ENCODE measurements at regions not wholly inside any gene's neighbourhood (a gene's known extent, or its start where the extent isn't known, plus 50 kb on each side); places are given as distances from the start of the nearest gene placed in this dataset.

- TF ChIP-seq JUND (IDR thresholded peaks at IDR 0.05): no peak
- TF ChIP-seq, protein P1, sequence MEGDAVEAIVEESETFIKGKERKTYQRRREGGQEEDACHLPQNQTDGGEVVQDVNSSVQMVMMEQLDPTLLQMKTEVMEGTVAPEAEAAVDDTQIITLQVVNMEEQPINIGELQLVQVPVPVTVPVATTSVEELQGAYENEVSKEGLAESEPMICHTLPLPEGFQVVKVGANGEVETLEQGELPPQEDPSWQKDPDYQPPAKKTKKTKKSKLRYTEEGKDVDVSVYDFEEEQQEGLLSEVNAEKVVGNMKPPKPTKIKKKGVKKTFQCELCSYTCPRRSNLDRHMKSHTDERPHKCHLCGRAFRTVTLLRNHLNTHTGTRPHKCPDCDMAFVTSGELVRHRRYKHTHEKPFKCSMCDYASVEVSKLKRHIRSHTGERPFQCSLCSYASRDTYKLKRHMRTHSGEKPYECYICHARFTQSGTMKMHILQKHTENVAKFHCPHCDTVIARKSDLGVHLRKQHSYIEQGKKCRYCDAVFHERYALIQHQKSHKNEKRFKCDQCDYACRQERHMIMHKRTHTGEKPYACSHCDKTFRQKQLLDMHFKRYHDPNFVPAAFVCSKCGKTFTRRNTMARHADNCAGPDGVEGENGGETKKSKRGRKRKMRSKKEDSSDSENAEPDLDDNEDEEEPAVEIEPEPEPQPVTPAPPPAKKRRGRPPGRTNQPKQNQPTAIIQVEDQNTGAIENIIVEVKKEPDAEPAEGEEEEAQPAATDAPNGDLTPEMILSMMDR (IDR thresholded peaks at IDR 0.05; ENCODE audit: low read depth, low read length, missing input control): no peak
- TF ChIP-seq RXRA (IDR thresholded peaks at IDR 0.05): no peak
- no peak for TF ChIP-seq RAD21 (IDR thresholded peaks at IDR 0.05)
- no peak for TF ChIP-seq FOXA1 (IDR thresholded peaks at IDR 0.05)
- TF ChIP-seq EGR1 (IDR thresholded peaks at IDR 0.05; ENCODE audit: low read depth in 2 of 2): no peak
Measured at GRCh38 chr14:71221119-71221518, 313.9 kb downstream of the PCNX1 start (continued).

DNA sequence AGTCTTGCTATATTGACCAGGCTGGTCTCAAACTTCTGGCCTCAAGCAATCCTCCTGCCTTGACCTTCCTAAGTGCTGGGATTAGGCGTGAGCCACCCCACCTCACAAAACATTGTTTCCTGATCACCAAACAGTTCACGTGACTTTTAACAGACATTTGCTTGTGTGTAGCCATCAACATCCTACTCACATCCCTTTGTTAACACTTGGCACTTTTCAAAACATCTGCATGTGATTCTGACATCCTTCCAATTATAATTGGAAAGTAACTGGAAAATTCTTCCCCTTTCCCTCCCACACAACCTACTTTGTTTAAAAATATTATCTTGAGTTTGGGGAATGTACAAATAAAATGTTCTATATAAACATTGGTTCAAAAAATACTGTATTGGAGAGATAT is 317.9 kb downstream of the PCNX1 start:
- Histone ChIP-seq H3K9ac (ENCODE audit: low read depth in 1 of 2, low read length in 2 of 2) (no peak overlapping the region), H3K27me3 (ENCODE audit: control insufficient read depth in 4 of 4, insufficient read depth in 4 of 4, low read length in 3 of 4) (no peaks in the 10 kb centered on the region), H3K36me3 (ENCODE audit: control insufficient read depth in 4 of 4, insufficient read depth in 3 of 4, low read depth in 1 of 4, low read length in 3 of 4) (no peaks in the 10 kb centered on the region), H3K4me1 (ENCODE audit: control insufficient read depth in 4 of 4, insufficient read depth in 4 of 4, low read length in 3 of 4) (no peaks in the 10 kb centered on the region), H3K9me3 (ENCODE audit: control insufficient read depth in 4 of 4, low read length in 3 of 4) (no peaks in the 10 kb centered on the region), H3K4me3 (ENCODE audit: low read depth in 1 of 3, low read length in 3 of 3) (no peak overlapping the region), H3K27ac (ENCODE audit: low read depth in 1 of 2, low read length in 2 of 2) (no peak overlapping the region)
- no peak for DNase-seq (ENCODE audit: low spot score)
- TF ChIP-seq FOXA1 (IDR thresholded peaks at IDR 0.05) (no peak), YY1 (IDR thresholded peaks at IDR 0.05) (no peak), FOXA2 (IDR thresholded peaks at IDR 0.05) (no peak), TAF1 (conservative IDR thresholded peaks at IDR 0.05) (no peak), NR2F2 (IDR thresholded peaks at IDR 0.05) (no peak), RXRA (IDR thresholded peaks at IDR 0.05) (no peak)
- TF ChIP-seq, protein P2, sequence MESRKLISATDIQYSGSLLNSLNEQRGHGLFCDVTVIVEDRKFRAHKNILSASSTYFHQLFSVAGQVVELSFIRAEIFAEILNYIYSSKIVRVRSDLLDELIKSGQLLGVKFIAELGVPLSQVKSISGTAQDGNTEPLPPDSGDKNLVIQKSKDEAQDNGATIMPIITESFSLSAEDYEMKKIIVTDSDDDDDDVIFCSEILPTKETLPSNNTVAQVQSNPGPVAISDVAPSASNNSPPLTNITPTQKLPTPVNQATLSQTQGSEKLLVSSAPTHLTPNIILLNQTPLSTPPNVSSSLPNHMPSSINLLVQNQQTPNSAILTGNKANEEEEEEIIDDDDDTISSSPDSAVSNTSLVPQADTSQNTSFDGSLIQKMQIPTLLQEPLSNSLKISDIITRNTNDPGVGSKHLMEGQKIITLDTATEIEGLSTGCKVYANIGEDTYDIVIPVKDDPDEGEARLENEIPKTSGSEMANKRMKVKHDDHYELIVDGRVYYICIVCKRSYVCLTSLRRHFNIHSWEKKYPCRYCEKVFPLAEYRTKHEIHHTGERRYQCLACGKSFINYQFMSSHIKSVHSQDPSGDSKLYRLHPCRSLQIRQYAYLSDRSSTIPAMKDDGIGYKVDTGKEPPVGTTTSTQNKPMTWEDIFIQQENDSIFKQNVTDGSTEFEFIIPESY (IDR thresholded peaks at IDR 0.05): no peak
- WGBS: 77% methylated on average over 2 of the region's 2 CpGs

DNA sequence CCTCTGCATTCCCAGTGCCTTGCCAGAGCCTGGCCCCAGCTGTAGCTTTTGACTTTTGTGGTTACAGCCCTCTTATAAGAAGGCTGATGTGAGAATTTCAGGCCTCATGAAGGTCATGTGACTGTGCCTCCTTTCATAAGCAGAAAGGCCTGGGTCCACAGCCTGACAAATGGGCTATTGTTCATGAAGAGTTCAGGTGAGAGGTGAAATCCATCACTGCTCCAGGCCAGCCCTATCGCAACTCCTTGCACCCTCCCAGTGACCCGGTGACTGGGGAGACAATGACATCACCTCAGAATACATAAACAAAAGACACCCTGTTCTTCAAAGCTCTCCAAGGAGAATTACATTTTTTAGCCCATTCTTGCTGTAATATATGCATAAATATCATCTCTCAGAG is 321.5 kb downstream of the PCNX1 start:
- H3K27me3 ChIP-seq (ENCODE audit: control insufficient read depth in 4 of 4, insufficient read depth in 4 of 4, low read length in 3 of 4): no peaks in the 10 kb centered on the region
- 81% methylated on average over 2 of the region's 2 CpGs for WGBS
- no peak overlapping the region for H3K9ac ChIP-seq (ENCODE audit: low read depth in 1 of 2, low read length in 2 of 2)
- H3K4me3 ChIP-seq (ENCODE audit: low read depth in 1 of 3, low read length in 3 of 3): no peak overlapping the region
- no peak for DNase-seq (ENCODE audit: low spot score)
- no peaks in the 10 kb centered on the region for H3K4me1 ChIP-seq (ENCODE audit: control insufficient read depth in 4 of 4, insufficient read depth in 4 of 4, low read length in 3 of 4)
- TF ChIP-seq, protein P2 (IDR thresholded peaks at IDR 0.05): no peak
- TF ChIP-seq SP1 (IDR thresholded peaks at IDR 0.05): no peak
- TF ChIP-seq, protein P3, sequence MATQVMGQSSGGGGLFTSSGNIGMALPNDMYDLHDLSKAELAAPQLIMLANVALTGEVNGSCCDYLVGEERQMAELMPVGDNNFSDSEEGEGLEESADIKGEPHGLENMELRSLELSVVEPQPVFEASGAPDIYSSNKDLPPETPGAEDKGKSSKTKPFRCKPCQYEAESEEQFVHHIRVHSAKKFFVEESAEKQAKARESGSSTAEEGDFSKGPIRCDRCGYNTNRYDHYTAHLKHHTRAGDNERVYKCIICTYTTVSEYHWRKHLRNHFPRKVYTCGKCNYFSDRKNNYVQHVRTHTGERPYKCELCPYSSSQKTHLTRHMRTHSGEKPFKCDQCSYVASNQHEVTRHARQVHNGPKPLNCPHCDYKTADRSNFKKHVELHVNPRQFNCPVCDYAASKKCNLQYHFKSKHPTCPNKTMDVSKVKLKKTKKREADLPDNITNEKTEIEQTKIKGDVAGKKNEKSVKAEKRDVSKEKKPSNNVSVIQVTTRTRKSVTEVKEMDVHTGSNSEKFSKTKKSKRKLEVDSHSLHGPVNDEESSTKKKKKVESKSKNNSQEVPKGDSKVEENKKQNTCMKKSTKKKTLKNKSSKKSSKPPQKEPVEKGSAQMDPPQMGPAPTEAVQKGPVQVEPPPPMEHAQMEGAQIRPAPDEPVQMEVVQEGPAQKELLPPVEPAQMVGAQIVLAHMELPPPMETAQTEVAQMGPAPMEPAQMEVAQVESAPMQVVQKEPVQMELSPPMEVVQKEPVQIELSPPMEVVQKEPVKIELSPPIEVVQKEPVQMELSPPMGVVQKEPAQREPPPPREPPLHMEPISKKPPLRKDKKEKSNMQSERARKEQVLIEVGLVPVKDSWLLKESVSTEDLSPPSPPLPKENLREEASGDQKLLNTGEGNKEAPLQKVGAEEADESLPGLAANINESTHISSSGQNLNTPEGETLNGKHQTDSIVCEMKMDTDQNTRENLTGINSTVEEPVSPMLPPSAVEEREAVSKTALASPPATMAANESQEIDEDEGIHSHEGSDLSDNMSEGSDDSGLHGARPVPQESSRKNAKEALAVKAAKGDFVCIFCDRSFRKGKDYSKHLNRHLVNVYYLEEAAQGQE (IDR thresholded peaks at IDR 0.05): no peak
- TF ChIP-seq NR2F2 (IDR thresholded peaks at IDR 0.05): no peak
- TF ChIP-seq RAD21 (IDR thresholded peaks at IDR 0.05): no peak
- no peak for TF ChIP-seq RXRA (IDR thresholded peaks at IDR 0.05)
- no peak for TF ChIP-seq ATF3 (IDR thresholded peaks at IDR 0.05)
- TF ChIP-seq YY1 (IDR thresholded peaks at IDR 0.05): no peak
- H3K9me3 ChIP-seq (ENCODE audit: control insufficient read depth in 4 of 4, low read length in 3 of 4): no peaks in the 10 kb centered on the region
- H3K36me3 ChIP-seq (ENCODE audit: control insufficient read depth in 4 of 4, insufficient read depth in 3 of 4, low read depth in 1 of 4, low read length in 3 of 4): no peaks in the 10 kb centered on the region
- no peak overlapping the region for H3K27ac ChIP-seq (ENCODE audit: low read depth in 1 of 2, low read length in 2 of 2)
